ENCODE measurements at regions not wholly inside any gene's neighbourhood (a gene's known extent, or its start where the extent isn't known, plus 50 kb on each side); places are given as distances from the start of the nearest gene placed in this dataset.
"Not testable (repeated sequence)": the region's sequence is repeated elsewhere in the genome, so short reads cannot be mapped to it uniquely, and the experiment has no call there.

DNA sequence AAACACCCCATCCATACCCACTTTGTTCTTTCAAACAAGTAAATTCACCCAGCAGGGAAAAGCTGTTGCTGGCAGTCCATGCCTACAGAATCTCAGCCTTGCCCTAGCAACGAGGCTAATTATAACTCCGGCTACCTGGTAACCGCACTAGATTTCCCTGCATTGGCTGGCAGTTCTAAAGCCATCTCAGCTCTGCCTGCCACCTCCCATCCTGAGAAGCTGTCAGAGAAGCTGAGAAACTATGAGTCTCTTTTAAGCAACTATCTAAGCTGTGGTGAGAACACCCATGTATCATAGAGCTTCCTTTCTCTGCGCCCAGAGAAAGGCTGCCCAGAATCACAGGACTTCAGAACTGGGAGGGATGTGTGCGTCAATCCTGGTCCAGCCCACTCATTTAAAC is 126.5 kb upstream of the NBPF9 start:
- DNase-seq, result not testable (repeated sequence)

DNA sequence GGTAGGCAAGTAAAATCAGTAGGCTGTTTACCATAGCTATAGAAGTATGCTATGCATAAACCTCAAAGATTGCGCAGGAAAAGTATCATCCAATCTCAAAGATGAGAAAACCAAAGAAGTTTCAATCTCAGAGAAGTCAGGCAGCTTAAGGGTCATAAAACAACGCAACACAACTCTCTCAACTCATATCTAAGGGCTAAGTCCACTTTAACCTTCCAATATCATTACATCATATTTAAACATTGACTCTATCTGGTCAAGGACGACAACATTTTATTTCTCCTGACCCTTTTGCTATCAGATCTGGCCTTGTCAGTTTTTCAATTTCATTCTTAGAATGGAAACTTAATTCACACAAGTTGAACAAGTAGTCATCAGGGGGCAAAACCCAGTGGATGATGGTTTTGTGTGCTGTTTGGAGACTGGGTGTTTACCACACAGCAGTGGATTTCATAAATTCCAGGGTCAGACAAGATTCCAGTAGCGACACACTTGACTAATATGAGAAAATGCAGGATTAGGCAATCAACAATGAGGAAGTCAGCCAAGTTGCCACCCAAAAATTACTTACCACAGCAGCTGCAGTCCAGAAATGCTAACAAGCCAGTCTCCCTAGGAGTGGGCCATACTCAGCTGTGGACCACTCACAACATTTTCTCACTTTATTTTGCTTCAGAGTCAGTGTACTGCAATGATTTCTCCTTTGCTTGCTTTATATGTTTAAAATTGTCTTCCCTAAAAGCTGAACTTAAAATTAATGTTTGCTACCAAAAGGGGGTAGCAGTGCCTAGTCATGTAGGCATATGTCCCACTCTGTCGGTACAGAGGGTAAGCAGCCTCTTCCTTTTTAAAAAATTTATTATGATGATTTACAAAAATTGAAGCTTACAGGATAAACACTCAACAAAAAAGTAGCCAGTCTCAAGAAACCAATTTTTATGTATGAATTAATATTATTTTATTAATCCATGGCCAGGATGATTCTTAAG is 131.9 kb upstream of the NBPF9 start:
- DNase-seq, result not testable (repeated sequence)

DNA sequence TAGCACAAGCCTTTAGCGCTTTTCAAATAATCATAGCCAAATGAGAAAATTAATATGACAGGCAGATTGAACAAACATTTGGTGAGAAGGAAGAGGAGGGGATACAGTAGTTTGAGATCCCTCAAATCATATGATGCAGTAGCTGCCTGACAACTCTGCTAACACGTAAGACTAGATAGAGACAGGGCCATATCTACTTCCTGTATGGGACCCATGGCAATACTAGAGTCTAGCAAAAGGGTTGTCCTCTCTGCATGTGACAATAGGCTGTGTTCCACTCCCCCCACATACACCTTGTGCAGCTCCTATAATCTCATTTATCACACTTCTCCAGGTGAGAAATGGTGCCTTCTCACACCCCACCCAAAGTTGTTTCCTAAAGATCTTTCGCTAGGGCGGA is 134.2 kb upstream of the NBPF9 start:
- not testable (repeated sequence) for DNase-seq

DNA sequence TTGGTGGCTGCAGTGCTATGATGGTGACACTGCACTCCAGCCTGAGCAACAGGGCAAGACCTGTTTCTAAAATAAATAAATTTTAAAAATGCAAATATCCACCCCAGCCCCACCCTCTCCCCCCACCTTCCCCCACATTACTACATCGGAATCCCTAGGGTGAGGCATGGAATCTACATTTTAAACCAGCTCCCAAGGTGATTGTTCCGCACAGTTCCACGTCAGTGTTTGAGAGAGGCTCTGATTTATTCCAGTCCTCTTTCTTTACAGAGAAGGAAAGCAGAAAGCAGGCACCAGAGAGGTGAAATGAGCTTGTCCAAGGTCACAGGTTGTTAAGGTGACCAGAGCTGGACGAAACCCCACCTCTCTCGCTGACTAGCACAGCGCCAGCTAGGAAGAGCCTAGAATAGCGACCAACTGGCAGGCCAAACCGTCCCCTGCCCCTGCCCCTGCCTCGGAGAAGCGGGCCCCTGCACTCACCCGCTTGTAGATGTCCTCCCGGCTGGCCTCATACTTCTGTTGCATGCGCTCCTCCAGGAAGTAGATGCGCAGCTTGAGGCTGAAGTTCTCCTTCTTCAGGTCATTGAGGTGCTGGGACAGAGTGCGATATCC is 136.7 kb upstream of the NBPF9 start:
- DNase-seq, result not testable (repeated sequence)

DNA sequence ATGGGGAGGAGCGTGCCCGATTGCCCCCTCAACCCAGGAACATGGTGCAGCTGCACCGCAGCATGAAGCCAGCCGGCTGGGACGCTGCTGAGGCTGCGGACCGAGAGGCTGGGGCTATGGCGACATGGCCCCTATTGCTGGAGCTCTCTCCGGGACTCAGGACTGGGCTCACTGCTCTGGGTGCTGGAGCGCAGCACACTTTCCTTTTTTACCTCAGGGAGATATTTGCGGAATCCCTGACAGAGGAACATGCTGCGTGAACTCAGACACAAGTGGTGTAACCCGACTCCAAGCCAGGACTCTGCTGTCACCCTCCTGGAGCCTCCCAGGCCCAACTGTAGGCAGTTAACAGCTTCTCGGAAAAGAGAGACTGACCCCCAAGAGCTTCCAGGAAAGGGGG is 137.2 kb upstream of the NBPF9 start:
- not testable (repeated sequence) for DNase-seq

DNA sequence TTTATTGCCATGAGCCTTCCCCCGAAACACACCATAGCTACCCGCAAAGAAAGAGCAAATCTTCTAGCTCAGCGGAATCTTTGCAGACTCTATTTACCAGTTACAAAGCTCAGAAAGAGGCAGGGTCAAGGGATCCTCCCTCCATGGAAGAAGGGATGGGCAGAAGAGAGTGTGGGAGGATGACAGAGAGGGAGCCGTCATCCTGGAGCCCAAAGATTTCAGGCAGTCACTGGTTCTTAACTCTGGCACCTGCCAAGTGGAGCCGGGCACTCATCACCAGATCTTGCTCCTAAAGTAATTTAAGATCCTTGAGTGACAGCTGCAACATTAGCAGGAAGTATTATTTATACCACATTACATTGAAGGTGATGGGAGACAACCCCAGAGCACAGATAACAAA is 137.9 kb upstream of the NBPF9 start:
- DNase-seq, result not testable (repeated sequence)

DNA sequence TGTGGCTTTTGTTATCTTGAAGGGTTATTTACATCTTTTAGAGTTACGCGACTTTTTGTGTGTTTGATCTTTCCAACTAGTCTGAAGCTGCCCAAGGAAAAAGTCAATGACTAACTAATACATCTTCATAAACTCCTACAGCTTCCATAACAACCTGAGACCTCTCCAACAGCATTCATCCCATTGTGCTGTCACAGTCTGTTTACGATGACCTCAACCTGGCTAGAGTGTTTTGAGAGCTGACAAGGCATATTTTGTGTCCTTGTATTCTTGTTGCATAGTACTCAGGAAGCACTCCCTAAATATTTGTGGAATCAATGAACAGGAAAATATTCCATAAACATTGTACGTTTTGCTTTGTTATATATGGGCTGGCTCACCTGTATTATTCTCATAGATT is 140.2 kb upstream of the NBPF9 start:
- DNase-seq, result not testable (repeated sequence)

DNA sequence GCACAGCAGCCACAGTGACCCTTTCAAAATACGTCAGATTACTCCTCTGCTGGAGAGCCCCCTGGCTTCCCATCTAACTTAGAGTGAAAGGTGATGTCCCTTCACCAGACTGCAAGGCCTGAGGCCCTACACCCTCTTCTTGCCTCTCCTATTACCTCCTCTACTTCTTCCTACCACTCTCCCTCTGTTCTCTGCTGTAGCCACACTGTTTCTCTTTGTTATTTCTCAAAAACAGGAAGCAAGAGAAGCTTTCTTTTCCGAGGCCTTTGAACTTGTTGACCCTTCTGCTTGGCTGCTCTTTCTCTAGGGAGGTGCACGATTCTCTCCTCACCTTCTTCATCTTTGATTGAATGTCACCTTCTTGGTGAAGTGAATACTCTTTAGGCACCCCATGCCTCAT is 141.3 kb upstream of the NBPF9 start:
- not testable (repeated sequence) for DNase-seq

DNA sequence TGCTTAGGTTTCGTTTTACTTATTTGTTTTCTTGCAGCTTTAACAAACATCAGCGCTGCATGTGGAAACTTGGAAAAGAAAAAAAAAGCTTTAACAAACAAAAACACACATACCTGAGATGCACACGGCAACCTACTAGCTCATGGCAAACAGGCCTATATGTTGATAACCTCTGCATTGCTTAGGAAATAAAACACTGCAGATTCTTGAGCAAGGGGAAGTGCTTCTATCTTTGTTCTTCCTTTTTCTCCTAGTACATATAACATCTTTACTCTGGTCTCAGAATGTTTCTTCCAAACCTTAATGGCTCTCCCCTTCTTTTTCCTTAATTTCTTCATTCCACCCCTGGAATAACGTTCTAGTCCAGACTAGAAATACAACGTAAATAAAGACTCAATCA is 142.9 kb upstream of the NBPF9 start:
- DNase-seq, result not testable (repeated sequence)

DNA sequence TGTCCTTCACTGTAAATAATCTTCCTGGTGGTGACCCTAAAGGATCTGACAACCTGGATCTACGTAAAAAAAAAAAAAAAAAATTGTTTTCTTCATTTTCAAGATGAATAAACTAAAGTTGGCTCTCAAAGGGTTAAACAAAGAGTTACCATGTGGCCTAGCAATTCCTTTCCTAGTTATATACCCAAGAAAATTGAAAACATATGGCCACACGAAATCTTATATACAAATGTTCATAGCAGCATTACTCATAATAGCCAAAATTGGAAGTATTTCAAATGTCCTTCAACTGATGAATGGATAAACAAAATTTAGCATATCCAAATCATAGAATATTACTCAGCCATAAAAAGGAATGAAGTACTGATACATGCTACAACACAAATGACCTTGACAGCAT is 145.3 kb upstream of the NBPF9 start:
- not testable (repeated sequence) for DNase-seq

DNA sequence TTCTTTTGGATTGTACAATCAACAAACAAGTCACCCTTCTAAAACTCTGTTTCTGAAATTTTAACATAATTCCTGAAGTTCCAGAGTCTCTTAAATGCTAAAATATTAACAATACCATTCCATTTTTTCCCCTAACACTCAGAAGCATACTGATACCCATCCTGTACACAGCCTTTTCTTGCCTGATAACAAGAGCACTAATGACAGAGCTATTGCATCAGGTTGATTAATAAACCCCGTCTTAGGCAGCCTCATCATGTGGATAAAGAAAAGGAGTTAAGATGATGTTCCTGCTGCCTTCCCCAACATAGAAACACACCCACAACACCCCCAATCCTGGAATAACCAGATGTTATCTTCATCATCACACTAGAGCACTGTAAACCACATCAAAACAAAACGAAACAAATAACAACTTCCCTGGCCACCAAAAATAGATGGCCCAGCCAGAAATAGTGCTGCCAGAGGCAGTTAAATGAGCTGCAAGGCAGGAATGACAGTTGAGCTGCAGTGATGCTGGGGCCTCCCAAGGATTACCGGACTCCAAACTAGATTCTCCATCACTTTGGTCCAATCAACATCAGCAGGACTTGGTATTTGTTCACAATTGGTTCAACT is 146.6 kb upstream of the NBPF9 start:
- not testable (repeated sequence) for DNase-seq

DNA sequence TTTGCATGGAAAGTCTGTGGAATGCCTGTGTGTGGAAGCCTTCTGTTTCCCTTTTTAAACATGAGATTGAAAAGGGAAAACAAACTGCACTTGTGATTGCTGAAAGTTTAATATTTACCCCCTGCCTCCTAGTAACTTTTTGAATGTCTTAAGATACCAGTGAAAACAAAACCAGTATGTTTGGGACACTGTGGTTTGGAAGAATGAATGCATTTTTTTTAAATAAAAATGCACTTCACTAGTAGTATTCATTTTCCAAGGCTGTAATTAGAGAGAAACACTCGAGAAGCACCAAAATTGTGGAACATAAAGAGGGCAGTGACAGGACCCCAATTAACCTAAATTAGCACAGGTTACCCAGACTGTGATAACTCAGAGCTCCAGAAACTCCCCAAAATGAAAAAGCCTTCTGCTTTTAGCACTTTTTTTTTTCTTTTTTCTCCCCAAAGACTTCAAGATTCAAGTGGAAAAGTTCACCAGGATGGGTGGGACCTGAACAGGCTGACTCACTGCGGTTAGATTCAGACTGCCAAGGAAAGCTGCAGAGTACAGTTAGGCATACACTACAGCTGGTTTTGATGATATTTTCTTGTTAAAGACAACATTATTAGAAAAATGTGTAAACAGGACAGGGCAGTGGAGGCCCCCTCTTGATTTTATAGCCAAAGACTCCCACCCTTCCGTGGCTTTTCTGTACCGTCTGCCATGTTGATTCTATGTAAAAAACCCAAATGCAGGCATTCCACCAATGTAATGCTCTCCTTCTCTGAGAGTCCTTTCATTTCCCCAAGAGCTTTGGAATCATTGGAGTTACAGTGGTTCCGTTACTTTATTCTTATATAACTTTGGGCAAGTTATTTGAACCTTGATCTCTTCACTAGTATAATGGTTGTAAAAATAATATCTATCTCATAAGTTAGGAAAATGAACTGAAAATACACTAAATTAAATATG is 151.8 kb upstream of the NBPF9 start:
- DNase-seq, result not testable (repeated sequence)

DNA sequence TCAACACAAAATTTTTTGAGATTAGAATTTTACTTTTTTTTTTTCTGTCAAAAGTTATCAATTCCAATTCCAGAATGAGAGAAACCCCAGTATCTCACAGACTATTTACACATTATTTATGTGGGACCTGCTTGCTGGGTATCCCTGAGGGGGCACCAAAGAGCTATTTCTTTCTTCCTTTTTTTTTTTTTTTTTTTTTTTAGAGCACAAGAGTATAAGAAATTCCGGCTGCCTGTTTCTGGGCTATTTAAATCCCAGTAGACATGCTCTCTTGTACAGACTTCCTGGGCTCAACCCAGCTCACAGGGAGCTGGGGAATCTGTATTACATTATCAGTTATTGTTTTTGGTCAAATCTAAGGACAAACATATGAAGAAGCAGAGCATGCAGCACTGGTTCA is 156.9 kb upstream of the NBPF9 start:
- DNase-seq, result not testable (repeated sequence)

DNA sequence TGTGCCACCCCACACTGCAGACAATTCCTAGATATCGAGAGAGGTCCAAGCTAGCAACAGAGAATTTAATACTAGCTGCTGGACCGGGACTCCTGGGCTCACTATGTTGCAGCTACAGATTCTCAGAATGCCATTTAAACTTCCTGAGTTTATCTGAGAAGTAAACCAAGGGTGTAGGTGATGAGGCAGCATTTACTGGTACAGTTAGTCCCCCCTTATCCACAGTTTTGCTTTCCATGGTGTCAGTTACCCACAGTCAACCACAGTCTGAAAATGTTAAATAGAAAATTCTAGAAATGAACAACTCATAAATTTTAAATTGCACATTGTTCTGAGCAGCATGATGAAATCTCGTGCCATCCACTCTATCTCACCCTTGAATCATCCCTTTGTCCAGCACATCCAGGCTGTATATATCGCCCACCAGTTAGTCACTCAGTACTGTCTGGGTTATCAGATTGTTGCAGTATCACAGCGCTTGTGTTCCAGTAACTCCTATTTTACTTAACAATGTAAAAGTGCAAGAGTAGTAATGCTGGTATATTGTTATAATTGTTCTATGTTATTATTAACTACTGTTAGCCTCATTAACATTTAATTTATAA is 157.5 kb upstream of the NBPF9 start:
- not testable (repeated sequence) for DNase-seq

DNA sequence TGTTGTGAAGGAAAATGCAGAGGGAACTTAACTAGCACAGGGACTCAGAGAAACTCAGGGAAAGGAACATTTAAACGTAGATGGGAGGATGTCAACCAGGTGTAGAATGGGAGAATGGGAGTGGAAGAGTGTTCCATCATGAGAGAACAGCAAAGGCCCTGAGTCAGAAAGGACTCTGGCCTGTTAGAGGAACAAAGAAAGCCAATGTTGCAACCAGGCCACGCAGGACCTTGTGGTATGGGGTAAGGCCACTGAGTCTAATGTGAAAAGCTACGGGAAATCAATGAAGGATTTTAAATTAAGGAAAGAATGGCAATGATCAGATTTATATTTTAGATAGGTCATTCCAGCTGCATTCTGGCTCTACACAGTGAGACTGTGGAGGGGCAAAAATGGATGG is 163.9 kb upstream of the NBPF9 start:
- not testable (repeated sequence) for DNase-seq

DNA sequence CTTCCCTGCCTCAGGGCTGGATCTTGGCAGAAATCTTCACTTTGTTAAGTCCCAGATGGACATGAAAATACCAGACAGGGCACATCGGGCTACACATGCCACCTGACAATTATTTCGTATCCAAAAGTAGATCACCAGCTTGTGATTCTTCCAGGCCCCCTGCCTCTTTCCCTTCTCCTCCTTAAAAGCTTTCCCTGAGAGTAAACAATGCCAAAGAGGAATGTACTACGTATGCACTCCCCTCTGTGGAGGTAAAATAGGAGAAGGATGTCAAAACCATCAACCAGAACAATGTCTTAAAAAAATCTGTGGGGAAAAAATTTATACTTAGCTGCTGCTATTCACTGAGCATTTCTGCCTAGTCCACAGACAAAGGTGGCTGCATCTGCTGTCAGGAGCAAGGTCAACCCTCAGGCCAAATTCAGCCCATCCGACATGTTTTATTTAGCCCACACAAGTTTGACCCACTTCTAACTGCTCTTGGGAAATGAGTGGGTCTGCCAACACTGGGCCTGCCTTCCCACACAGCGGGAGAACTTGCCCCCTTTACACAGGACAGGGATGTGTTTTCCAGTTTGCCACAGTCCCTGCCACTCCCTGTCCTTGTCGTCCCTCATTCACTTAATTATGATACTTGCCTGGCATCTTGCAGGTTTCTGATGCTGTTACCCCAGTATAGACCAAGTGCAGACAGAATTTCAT is 165.8 kb upstream of the NBPF9 start:
- not testable (repeated sequence) for DNase-seq

DNA sequence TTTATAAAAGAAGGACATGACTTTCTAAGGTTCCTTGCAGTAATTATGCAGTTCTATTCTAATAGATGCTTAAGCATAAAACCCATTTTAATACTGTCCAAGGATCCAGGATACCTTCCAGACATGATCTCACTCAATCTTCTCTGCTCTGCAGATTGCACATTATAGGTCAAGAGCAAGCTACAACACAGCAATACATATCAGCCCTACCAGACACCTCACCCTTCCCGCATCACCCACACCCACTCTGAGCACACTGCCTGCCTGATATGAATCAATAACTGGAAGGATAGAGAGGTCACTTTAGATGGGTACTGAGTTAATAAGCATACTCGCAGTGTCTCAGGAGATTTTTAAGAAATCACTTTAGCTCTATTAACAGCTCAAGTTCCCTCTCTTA is 166.5 kb upstream of the NBPF9 start:
- DNase-seq, result not testable (repeated sequence)

DNA sequence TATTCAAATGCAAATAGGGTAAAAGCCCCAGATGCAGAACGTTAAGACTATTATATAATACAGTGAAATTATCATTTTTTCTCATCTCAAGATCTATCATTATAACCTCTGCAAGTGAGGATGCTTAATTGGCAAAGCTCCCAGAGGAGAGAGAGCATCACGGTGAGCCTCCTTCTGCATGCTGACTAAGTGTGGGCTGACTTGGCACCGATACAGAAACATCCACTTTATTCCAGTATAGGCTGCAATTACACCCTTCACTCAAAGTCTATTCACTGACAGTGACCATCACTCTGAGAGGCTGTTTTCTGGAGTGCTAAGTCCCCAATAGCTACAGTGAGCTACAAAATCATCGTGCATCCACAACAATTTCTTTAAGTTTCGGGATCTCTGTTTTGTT is 171.1 kb upstream of the NBPF9 start:
- DNase-seq, result not testable (repeated sequence)

DNA sequence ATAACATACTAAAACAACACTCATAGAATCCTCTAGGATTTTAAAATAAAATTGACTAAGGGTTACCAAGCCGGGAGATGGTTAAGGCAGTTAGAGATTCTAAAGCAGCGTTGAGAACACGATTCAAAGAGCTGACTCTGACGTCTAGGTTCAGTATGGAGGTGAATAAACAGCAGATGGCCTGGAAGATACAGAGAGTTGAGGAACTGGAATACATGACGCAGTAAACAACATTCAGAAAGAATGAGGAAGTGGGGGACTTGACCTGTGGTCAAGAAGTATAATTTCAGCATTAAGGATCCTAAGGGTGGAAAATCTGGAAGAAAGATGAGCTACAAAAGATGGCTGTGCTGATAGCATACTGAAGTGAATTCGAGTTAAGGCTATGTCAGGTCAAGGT is 172.5 kb upstream of the NBPF9 start:
- DNase-seq, result not testable (repeated sequence)

DNA sequence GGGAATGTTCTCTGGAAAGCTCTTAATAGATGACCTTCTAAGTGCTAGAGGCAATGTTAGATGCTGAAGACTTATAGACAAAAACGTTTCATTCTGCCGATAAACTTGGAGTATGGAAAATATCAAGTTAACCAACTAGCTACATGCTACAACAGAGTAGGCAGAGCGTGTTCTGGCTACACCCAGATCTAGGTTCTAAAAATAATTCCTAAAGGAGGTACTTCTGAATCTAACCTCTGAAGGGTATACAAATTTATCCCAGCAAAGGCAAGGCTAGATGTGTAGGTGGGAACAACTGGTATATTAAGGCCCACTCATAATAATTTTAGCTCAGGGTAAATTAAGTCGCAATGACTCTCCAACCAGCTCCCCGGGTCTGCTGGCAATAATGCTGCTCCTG is 173.1 kb upstream of the NBPF9 start:
- not testable (repeated sequence) for DNase-seq

DNA sequence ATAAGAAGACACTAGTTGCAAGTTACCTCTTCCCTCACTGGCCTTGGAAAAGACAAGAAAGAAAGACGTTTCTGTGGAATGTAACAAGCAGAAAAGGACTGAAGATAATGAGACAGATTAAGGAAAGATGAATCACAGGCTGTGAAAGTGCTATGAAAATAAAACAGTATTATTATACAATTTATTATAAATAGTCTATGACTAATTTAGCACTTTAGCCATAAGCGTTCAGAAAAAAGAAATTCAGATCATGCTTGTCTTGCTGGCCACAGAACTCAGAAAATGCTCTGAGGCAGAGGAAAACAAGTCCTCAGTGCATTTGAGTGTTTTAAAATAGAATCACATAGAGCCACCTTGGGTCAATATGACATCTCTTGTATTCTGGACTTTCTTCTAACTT is 174.8 kb upstream of the NBPF9 start:
- DNase-seq, result not testable (repeated sequence)

All from hematopoietic multipotent progenitor cell treated with erythropoietin and hydrocortisone succinate and interleukin-3 and kit ligand, for 4 days (in vitro differentiated cells).